ENCODE measurements at regions not wholly inside any gene's neighbourhood (a gene's known extent, or its start where the extent isn't known, plus 50 kb on each side); places are given as distances from the start of the nearest gene placed in this dataset.

DNA sequence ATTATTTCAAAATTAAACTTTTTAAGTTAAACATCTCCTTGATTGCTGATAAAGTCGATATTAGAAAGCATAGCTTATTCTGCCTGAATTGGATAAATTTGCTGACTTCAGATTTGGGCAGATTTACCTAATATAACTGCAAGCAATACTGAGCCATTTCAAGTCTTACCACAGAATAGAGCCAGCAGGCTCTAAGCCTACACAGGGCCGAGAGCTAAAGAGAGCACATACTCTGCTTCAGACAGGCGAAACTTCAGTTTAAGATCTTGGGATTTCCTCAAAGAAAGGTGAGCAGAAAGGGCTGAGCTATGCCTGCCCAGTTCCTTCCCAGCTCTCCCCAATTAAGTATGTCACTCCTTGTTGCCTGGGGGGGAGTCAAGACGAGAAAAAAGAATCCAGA is 240.6 kb upstream of the NOCT start:
- TF ChIP-seq CTCF (IDR thresholded peaks at IDR 0.05), result no peak
- TF ChIP-seq POLR2A (IDR thresholded peaks at IDR 0.05), result no peak

Data from esophagus squamous epithelium (tissue), 4 donors.